BLaER1 treated with 17β-estradiol and CSF1 and Interleukin-3, amounts not matched to agents 10 nM and 100 nM (cell line): ENCODE measurements at regions not wholly inside any gene's neighbourhood (a gene's known extent, or its start where the extent isn't known, plus 50 kb on each side); places are given as distances from the start of the nearest gene placed in this dataset.
A peak's percentile ranks its signal among the peaks of the same experiment; 100 is the strongest.

Experiments used
- H3K27ac ChIP-seq, 11 experiments: shearing (Covaris generic); formaldehyde crosslinking; 2 replicates each; pipeline ENCODE4 v1.8.1; 2022
- H3K27me3 ChIP-seq, 11 experiments: shearing (Covaris generic); formaldehyde crosslinking; 2 replicates each; pipeline ENCODE4 v1.8.1; 2022
- H3K36me3 ChIP-seq, 11 experiments: shearing (Covaris generic); formaldehyde crosslinking; 2 replicates each; pipeline ENCODE4 v1.8.1; 2022
- H3K4me1 ChIP-seq, 10 experiments: shearing (Covaris generic); formaldehyde crosslinking; 2 replicates each; pipeline ENCODE4 v1.8.1; 2022
- H3K4me2 ChIP-seq, 11 experiments: shearing (Covaris generic); formaldehyde crosslinking; 2 replicates each; pipeline ENCODE4 v1.8.1; 2022
- H3K4me3 ChIP-seq, 10 experiments: shearing (Covaris generic); formaldehyde crosslinking; 2 replicates each; pipeline ENCODE4 v1.8.1; 2022
- H3K9ac ChIP-seq, 11 experiments: shearing (Covaris generic); formaldehyde crosslinking; 2 replicates each; pipeline ENCODE4 v1.8.1; 2022
- H3K9me3 ChIP-seq, 11 experiments: shearing (Covaris generic); formaldehyde crosslinking; replicated peaks in 1 of 11; 2 replicates each; pipeline ENCODE4 v1.8.1; 2022
- H4K20me1 ChIP-seq, 11 experiments: shearing (Covaris generic); formaldehyde crosslinking; 2 replicates each; pipeline ENCODE4 v1.8.1; 2022
- Cebpa-rat ChIP-seq, 11 experiments: shearing (Covaris generic); IDR thresholded peaks; 2 replicates each; pipeline ENCODE4 v1.8.1; 2022

- no peak overlapping the region for H3K9ac ChIP-seq
- no peaks in the 10 kb centered on the region for H3K27me3 ChIP-seq
- H3K4me1 ChIP-seq = no peaks in the 10 kb centered on the region
- no peaks in the 10 kb centered on the region for H3K36me3 ChIP-seq
- no peak overlapping the region for H3K4me3 ChIP-seq
- H3K9me3 ChIP-seq = peaks cover 0 to 12% (median 5%) of the 10 kb centered on the region in 11 experiments; a peak in 6 of 22 replicates
- H3K4me2 ChIP-seq = no peak overlapping the region
- no peaks in the 10 kb centered on the region for H4K20me1 ChIP-seq
- TF ChIP-seq Cebpa-rat (IDR thresholded peaks at IDR 0.05) = 0 out of 22 replicates have a peak, but pooled peaks of 1 of the 11 experiments have one; percentile 16
- no peak overlapping the region for H3K27ac ChIP-seq
These were observed 234.8 kb upstream of the IRX2 start for GRCh38 chr5:2986301-2986700.

GRCh38 chr5:2985718-2986117 is 234.2 kb upstream of the IRX2 start:
- H4K20me1 ChIP-seq = no peaks in the 10 kb centered on the region
- no peak overlapping the region for H3K4me3 ChIP-seq
- H3K4me1 ChIP-seq = no peaks in the 10 kb centered on the region
- H3K9ac ChIP-seq = no peak overlapping the region
- TF ChIP-seq Cebpa-rat (IDR thresholded peaks at IDR 0.05) = no peak
- no peaks in the 10 kb centered on the region for H3K36me3 ChIP-seq
- no peak overlapping the region for H3K4me2 ChIP-seq
- no peaks in the 10 kb centered on the region for H3K27me3 ChIP-seq
- H3K27ac ChIP-seq = no peak overlapping the region
- peaks cover 0 to 12% (median 5%) of the 10 kb centered on the region in 11 experiments; a peak in 6 of 22 replicates for H3K9me3 ChIP-seq

- TF ChIP-seq Cebpa-rat (IDR thresholded peaks at IDR 0.05) = no peak
- H3K9me3 ChIP-seq = peaks cover 0 to 12% (median 5%) of the 10 kb centered on the region in 11 experiments; a peak in 6 of 22 replicates
- no peak overlapping the region for H3K4me2 ChIP-seq
- no peak overlapping the region for H3K4me3 ChIP-seq
- no peaks in the 10 kb centered on the region for H3K4me1 ChIP-seq
- no peak overlapping the region for H3K27ac ChIP-seq
- H3K9ac ChIP-seq = no peak overlapping the region
- no peaks in the 10 kb centered on the region for H3K27me3 ChIP-seq
- no peaks in the 10 kb centered on the region for H4K20me1 ChIP-seq
- no peaks in the 10 kb centered on the region for H3K36me3 ChIP-seq
These were observed 232.3 kb upstream of the IRX2 start for GRCh38 chr5:2983583-2984300.

- H3K27me3 ChIP-seq = no peaks in the 10 kb centered on the region
These were observed 230.2 kb upstream of the IRX2 start for GRCh38 chr5:2981652-2982051.

GRCh38 chr5:2981035-2981434 is 229.6 kb upstream of the IRX2 start:
- Histone ChIP-seq H3K4me1 (no peaks in the 10 kb centered on the region), H3K27ac (no peak overlapping the region), H3K27me3 (no peaks in the 10 kb centered on the region), H3K4me3 (no peak overlapping the region), H3K9ac (no peak overlapping the region), H4K20me1 (no peaks in the 10 kb centered on the region), H3K4me2 (no peak overlapping the region), H3K9me3 (peaks cover 0 to 15% (median 5%) of the 10 kb centered on the region in 11 experiments; a peak in 8 of 22 replicates), H3K36me3 (no peaks in the 10 kb centered on the region)
- TF ChIP-seq Cebpa-rat (IDR thresholded peaks at IDR 0.05) = no peak

More at GRCh38 chr5:2981652-2982051, 230.2 kb upstream of the IRX2 start:
- Histone ChIP-seq H4K20me1 (no peaks in the 10 kb centered on the region), H3K9ac (no peak overlapping the region), H3K4me1 (no peaks in the 10 kb centered on the region), H3K9me3 (peaks cover 0 to 12% (median 5%) of the 10 kb centered on the region in 11 experiments; a peak in 7 of 22 replicates), H3K36me3 (no peaks in the 10 kb centered on the region), H3K4me3 (no peak overlapping the region), H3K4me2 (no peak overlapping the region), H3K27ac (no peak overlapping the region)
- no peak for TF ChIP-seq Cebpa-rat (IDR thresholded peaks at IDR 0.05)

GRCh38 chr5:2960294-2960693 is 208.8 kb upstream of the IRX2 start:
- Histone ChIP-seq H3K27ac (no peak overlapping the region), H3K9ac (no peak overlapping the region), H3K9me3 (peaks cover 42 to 65% (median 55%) of the 10 kb centered on the region in 11 experiments), H3K36me3 (no peaks in the 10 kb centered on the region), H3K4me2 (no peak overlapping the region), H3K27me3 (no peaks in the 10 kb centered on the region), H4K20me1 (no peaks in the 10 kb centered on the region), H3K4me3 (no peak overlapping the region), H3K4me1 (peaks cover 0 to 17% (median 10%) of the 10 kb centered on the region in 10 experiments; a peak in 11 of 20 replicates)
- TF ChIP-seq Cebpa-rat (IDR thresholded peaks at IDR 0.05) = no peak

GRCh38 chr5:2958976-2959375 is 207.5 kb upstream of the IRX2 start:
- Histone ChIP-seq H4K20me1 (no peaks in the 10 kb centered on the region), H3K9me3 (peaks cover 42 to 67% (median 54%) of the 10 kb centered on the region in 11 experiments), H3K4me3 (no peak overlapping the region), H3K9ac (no peak overlapping the region), H3K36me3 (no peaks in the 10 kb centered on the region), H3K4me2 (no peak overlapping the region), H3K27ac (no peak overlapping the region), H3K27me3 (no peaks in the 10 kb centered on the region), H3K4me1 (peaks cover 0 to 7% (median 2%) of the 10 kb centered on the region in 10 experiments; a peak in 3 of 20 replicates)
- no peak for TF ChIP-seq Cebpa-rat (IDR thresholded peaks at IDR 0.05)

- Histone ChIP-seq H4K20me1 (no peaks in the 10 kb centered on the region), H3K4me2 (no peak overlapping the region), H3K27ac (no peak overlapping the region), H3K36me3 (no peaks in the 10 kb centered on the region), H3K9me3 (0 out of 22 replicates have a peak, but pooled peaks cover 0 to 3% (median 0%) of the 10 kb centered on the region in 11 experiments), H3K4me3 (no peak overlapping the region), H3K9ac (no peak overlapping the region), H3K4me1 (no peaks in the 10 kb centered on the region), H3K27me3 (no peaks in the 10 kb centered on the region)
- no peak for TF ChIP-seq Cebpa-rat (IDR thresholded peaks at IDR 0.05)
These were observed 197.4 kb upstream of the IRX2 start for GRCh38 chr5:2948875-2949274.

GRCh38 chr5:2946315-2946714 is 194.8 kb upstream of the IRX2 start:
- H3K27me3 ChIP-seq = no peaks in the 10 kb centered on the region
- no peaks in the 10 kb centered on the region for H3K36me3 ChIP-seq
- H3K4me2 ChIP-seq = no peak overlapping the region
- no peak overlapping the region for H3K4me3 ChIP-seq
- TF ChIP-seq Cebpa-rat (IDR thresholded peaks at IDR 0.05) = no peak
- H3K27ac ChIP-seq = no peak overlapping the region
- no peaks in the 10 kb centered on the region for H3K4me1 ChIP-seq
- H4K20me1 ChIP-seq = no peaks in the 10 kb centered on the region
- H3K9me3 ChIP-seq = peaks cover 20 to 24% (median 22%) of the 10 kb centered on the region in 11 experiments
- no peak overlapping the region for H3K9ac ChIP-seq

- Histone ChIP-seq H3K27me3 (no peaks in the 10 kb centered on the region), H3K4me1 (no peaks in the 10 kb centered on the region), H3K4me2 (no peak overlapping the region), H4K20me1 (no peaks in the 10 kb centered on the region), H3K36me3 (no peaks in the 10 kb centered on the region), H3K4me3 (no peak overlapping the region), H3K9ac (no peak overlapping the region), H3K27ac (no peak overlapping the region), H3K9me3 (peaks cover 10 to 21% (median 19%) of the 10 kb centered on the region in 11 experiments)
- no peak for TF ChIP-seq Cebpa-rat (IDR thresholded peaks at IDR 0.05)
These were observed 184.9 kb upstream of the IRX2 start for GRCh38 chr5:2936413-2936812.
